SU-DHL-6 (cell line): ENCODE measurements at regions not wholly inside any gene's neighbourhood (a gene's known extent, or its start where the extent isn't known, plus 50 kb on each side); places are given as distances from the start of the nearest gene placed in this dataset.
"Not testable (repeated sequence)": the region's sequence is repeated elsewhere in the genome, so short reads cannot be mapped to it uniquely, and the experiment has no call there.

Experiments used
- H2AFZ ChIP-seq: fragments of 200-600 bp; sonication (generic); 2 replicates; pipeline ENCODE4 v1.6.1; 2014; ENCODE audit warnings: low read depth, mild to moderate bottlenecking, moderate library complexity, mixed read lengths, antibody characterized with exemption, low read length; ENCODE audit not compliant: severe bottlenecking
- H3F3A ChIP-seq: fragments of 200-600 bp; shearing (Covaris generic); 2 replicates; pipeline ENCODE4 v1.6.0; 2016; ENCODE audit warnings: antibody characterized with exemption, mild to moderate bottlenecking; ENCODE audit not compliant: insufficient read depth
- H3K27ac ChIP-seq: fragments of 200-600 bp; sonication (generic); 2 replicates; pipeline ENCODE4 v1.5.1; 2016; ENCODE audit warnings: low read depth, mild to moderate bottlenecking, low read length, moderate library complexity, mixed read lengths
- H3K27me3 ChIP-seq: fragments of 200-600 bp; sonication (generic), shearing (Covaris generic); 2 replicates; pipeline ENCODE4 v1.6.0; 2014; ENCODE audit warnings: mild to moderate bottlenecking, low read length
- H3K36me3 ChIP-seq: fragments of 200-600 bp; sonication (generic); 2 replicates; pipeline ENCODE4 v1.6.1; 2014; ENCODE audit warnings: mild to moderate bottlenecking, low read length, mixed read lengths
- H3K4me2 ChIP-seq: fragments of 300-600, 200-600 bp; shearing (Covaris generic), sonication (generic); 2 replicates; pipeline ENCODE4 v1.6.0; 2014; ENCODE audit warnings: low read length, low read depth, mild to moderate bottlenecking; ENCODE audit not compliant: poor library complexity, severe bottlenecking
- H3K4me3 ChIP-seq: fragments of 200-600 bp; sonication (generic); 2 replicates; pipeline ENCODE4 v1.5.1; 2014; ENCODE audit warnings: antibody characterized with exemption, low read length, mild to moderate bottlenecking, mixed read lengths; ENCODE audit not compliant: insufficient read depth, poor library complexity, severe bottlenecking
- H3K79me2 ChIP-seq: fragments of 200-600 bp; sonication (generic); 2 replicates; pipeline ENCODE4 v1.6.1; 2014; ENCODE audit warnings: mild to moderate bottlenecking, low read length, moderate library complexity; ENCODE audit not compliant: insufficient read depth
- H3K9ac ChIP-seq: fragments of 200-600 bp; sonication (generic); 2 replicates; pipeline ENCODE4 v1.7.0; 2014; ENCODE audit warnings: mild to moderate bottlenecking, low read length
- H3K9me2 ChIP-seq: fragments of 200-600 bp; sonication (generic); replicated peaks from 2 replicates; pipeline ENCODE4 v1.6.1; 2014; ENCODE audit warnings: low read length; ENCODE audit not compliant: insufficient read depth
- H3K9me3 ChIP-seq: fragments of 200-600 bp; sonication (generic); 2 replicates; pipeline ENCODE4 v1.6.1; 2014; ENCODE audit warnings: low read length, mixed read lengths; ENCODE audit not compliant: insufficient read depth
- H4K20me1 ChIP-seq: fragments of 200-600 bp; sonication (generic); 2 replicates; pipeline ENCODE4 v1.6.1; 2014; ENCODE audit warnings: low read depth, mild to moderate bottlenecking, antibody characterized with exemption, low read length, moderate library complexity, mixed read lengths
- CTCF ChIP-seq: fragments of 200-600 bp; sonication (generic); IDR thresholded peaks from one replicate; pipeline ENCODE4 v1.5.1; 2017; ENCODE audit warnings: antibody characterized with exemption, mild to moderate bottlenecking, low read length, moderate library complexity; ENCODE audit not compliant: insufficient read depth, poor library complexity, severe bottlenecking
- EZH2phosphoT487 ChIP-seq: fragments of 200-600 bp; sonication (generic), shearing (Covaris generic); conservative IDR thresholded peaks from 2 replicates; pipeline ENCODE4 v1.6.1; 2018; ENCODE audit warnings: mild to moderate bottlenecking, antibody characterized with exemption, low read length, moderate library complexity, mixed read lengths

- Histone ChIP-seq H3K9me3 (no peaks in the 10 kb centered on the region), H3K4me2 (no peak overlapping the region), H3K9ac (no peak overlapping the region), H4K20me1 (no peaks in the 10 kb centered on the region), H3K9me2 (no peaks in the 10 kb centered on the region), H3K4me3 (no peak overlapping the region), H3K36me3 (no peaks in the 10 kb centered on the region), H3K79me2 (no peaks in the 10 kb centered on the region), H2AFZ (no peak overlapping the region), H3K27me3 (no peaks in the 10 kb centered on the region), H3F3A (no peaks in the 10 kb centered on the region), H3K27ac (no peak overlapping the region)
- no peak for TF ChIP-seq CTCF
- no peak for TF ChIP-seq EZH2phosphoT487
These were observed 115.9 kb upstream of the CXADR start for GRCh38 chr21:17396948-17397347.

- Histone ChIP-seq H3K9me3 (no peaks in the 10 kb centered on the region), H4K20me1 (no peaks in the 10 kb centered on the region), H3K79me2 (no peaks in the 10 kb centered on the region), H3K36me3 (no peaks in the 10 kb centered on the region), H3K4me2 (no peak overlapping the region), H3K27ac (no peak overlapping the region), H3K9me2 (no peaks in the 10 kb centered on the region), H2AFZ (no peak overlapping the region), H3K4me3 (no peak overlapping the region), H3F3A (no peaks in the 10 kb centered on the region), H3K9ac (no peak overlapping the region), H3K27me3 (no peaks in the 10 kb centered on the region)
- TF ChIP-seq CTCF (no peak), EZH2phosphoT487 (no peak)
These were observed 115.1 kb upstream of the CXADR start for GRCh38 chr21:17397703-17398102.

DNA sequence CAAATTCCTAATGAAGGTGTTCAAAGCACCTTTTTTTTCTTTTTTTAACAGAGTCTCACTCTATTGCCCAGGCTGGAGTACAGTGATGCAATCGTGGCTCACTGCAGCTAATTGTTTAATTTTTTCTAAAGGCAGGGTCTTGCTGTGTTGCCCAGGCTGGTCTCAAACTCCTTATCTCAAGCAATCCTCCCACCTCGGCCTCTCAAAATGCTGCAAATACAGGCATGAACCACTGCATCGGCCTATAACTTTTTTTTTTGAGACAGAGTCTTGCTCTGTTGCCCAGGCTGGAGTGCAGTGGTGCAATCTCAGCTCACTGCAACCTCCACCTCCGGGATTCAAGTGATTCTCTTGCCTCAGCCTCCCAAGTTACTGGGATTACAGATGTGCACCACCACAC, 113.9 kb upstream of the CXADR start:
- H2AFZ ChIP-seq, H3K36me3 ChIP-seq, H3K27ac ChIP-seq, H3F3A ChIP-seq, H3K4me2 ChIP-seq, H3K27me3 ChIP-seq, H3K79me2 ChIP-seq, H3K9me2 ChIP-seq, H3K9ac ChIP-seq, H4K20me1 ChIP-seq, H3K9me3 ChIP-seq, H3K4me3 ChIP-seq: not testable (repeated sequence)

DNA sequence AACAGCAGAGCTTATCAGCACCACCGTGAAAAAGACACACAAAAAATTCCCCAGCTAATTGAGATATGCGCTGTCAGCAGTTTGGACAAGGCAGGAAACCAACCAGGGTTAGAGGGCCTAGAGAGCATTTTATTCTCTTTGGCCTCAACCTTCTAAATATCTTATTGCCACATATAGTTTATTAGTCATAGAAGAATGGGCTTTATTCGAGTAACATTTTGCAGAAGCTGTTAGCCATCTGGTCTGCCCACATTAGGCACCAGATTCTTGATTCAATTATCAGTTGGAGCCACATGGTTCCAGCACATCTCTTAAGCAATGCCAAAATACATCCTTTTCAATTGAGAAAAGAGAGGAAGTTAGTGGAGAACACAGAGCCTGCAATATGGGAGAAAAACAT, 109.9 kb upstream of the CXADR start:
- Histone ChIP-seq H3K4me2 (no peak overlapping the region), H3K79me2 (no peaks in the 10 kb centered on the region), H4K20me1 (no peaks in the 10 kb centered on the region), H3K9ac (no peak overlapping the region), H3K27ac (no peak overlapping the region), H3K4me3 (no peak overlapping the region), H3K27me3 (no peaks in the 10 kb centered on the region), H3K9me3 (no peaks in the 10 kb centered on the region), H3K36me3 (no peaks in the 10 kb centered on the region), H3K9me2 (no peaks in the 10 kb centered on the region), H2AFZ (no peak overlapping the region), H3F3A (no peaks in the 10 kb centered on the region)
- TF ChIP-seq EZH2phosphoT487 (no peak), CTCF (no peak)
